Heart left ventricle (tissue), 16 donors: ENCODE measurements at regions not wholly inside any gene's neighbourhood (a gene's known extent, or its start where the extent isn't known, plus 50 kb on each side); places are given as distances from the start of the nearest gene placed in this dataset.

Experiments used
- ATAC-seq, 4 donors: fragments of 200-7000 bp; cut with Tn5 transposase; one replicate each; pipeline ENCODE4 v1.9.1; 2020 to 2022; ENCODE audit warnings: moderate library complexity in 4 of 4, mild to moderate bottlenecking in 3 of 4, moderate number of reproducible peaks in 1 of 4
- DNase-seq, 5 donors: peaks; one replicate each; pipeline ENCODE4 v3.0.0-alpha.2; 2020
- H3K27ac ChIP-seq, 12 donors: fragments of 200-600 bp; sonication (generic) in 4 of 12; one replicate each; pipeline versions ENCODE4 v1.5.0 to v1.8.0; 2016 to 2022; ENCODE audit warnings: mild to moderate bottlenecking in 2 of 12
- H3K27me3 ChIP-seq, 9 donors: fragments of 200-600 bp; sonication (generic) in 2 of 9; one replicate each; pipeline versions ENCODE4 v1.5.1 to v1.8.0; 2016 to 2022; ENCODE audit warnings: mild to moderate bottlenecking in 3 of 9
- H3K36me3 ChIP-seq, 9 donors: fragments of 200-600 bp; sonication (generic) in 2 of 9; one replicate each; pipeline versions ENCODE4 v1.5.0 to v1.8.0; 2018 to 2022; ENCODE audit warnings: mild to moderate bottlenecking in 2 of 9
- H3K4me1 ChIP-seq, 12 donors: fragments of 200-600 bp; sonication (generic) in 4 of 12; one replicate each; pipeline versions ENCODE4 v1.5.0 to v1.8.0; 2016 to 2022; ENCODE audit warnings: mild to moderate bottlenecking in 3 of 12
- H3K4me3 ChIP-seq, 12 donors: fragments of 200-600 bp; sonication (generic) in 4 of 12; one replicate each; pipeline versions ENCODE4 v1.5.0 to v1.8.0; 2017 to 2022; ENCODE audit warnings: mild to moderate bottlenecking in 9 of 12, moderate library complexity in 4 of 12
- H3K9me3 ChIP-seq, 12 donors: fragments of 200-600 bp; sonication (generic) in 4 of 12; one replicate each; pipeline versions ENCODE4 v1.5.0 to v1.8.0; 2016 to 2022; ENCODE audit warnings: mild to moderate bottlenecking in 1 of 12
- POLR2A ChIP-seq, 2 donors: fragments of 450-650 bp; IDR thresholded peaks; one replicate each; pipeline ENCODE4 v1.6.1; 2017; ENCODE audit warnings: antibody characterized with exemption in 2 of 2, mild to moderate bottlenecking in 2 of 2, moderate library complexity in 2 of 2
- WGBS, 4 donors: extraction: QIAGEN DNeasy Blood & Tissue Kit in 2 of 4; methylation state at CpG; one replicate each; pipeline versions ENCODE4 v1.1.5 to v1.1.7; 2013 to 2018; 5-methylcytosine and 5-hydroxymethylcytosine counted together
- intact Hi-C, 10 donors: fragments of 100-400 bp; cut with DNase I; formaldehyde crosslinking; loops; one replicate each; pipeline versions ENCODE4 v1.11.1 to v1.14.2; 2022
- TF ChIP-seq, protein P1 (sequence below), 12 donors: fragments of 200-600 bp; sonication (generic) in 4 of 12; IDR thresholded peaks; one replicate each; pipeline versions ENCODE4 v1.5.0 to v1.8.0; 2018 to 2022; ENCODE audit warnings: antibody characterized with exemption in 12 of 12, mild to moderate bottlenecking in 5 of 12
- donor health status: ischemic (EF 13 %, LVEDD 7.1; RV severe dilation, severe dysfunction).
- donor health status: healthy with polysubstance abuse.
- donor health status: DM: no; HTN: yes; CAD: no.
- donor health status: DM: no; HTN: no; CAD: no.
- donor health status: ischemic (EF 25% LVEDD 6.9; RV normal size, moderate dysfunction).
- donor health status: ischemic (EF 25% LVEDD 5.7; RV mildly dilated, moderate dysfunction).
- donor health status: healthy.
- donor health status: DM: yes; HTN: yes; CAD: no.
- donor health status: ischemic (EF 35%, LVEDD 5.7; RV mildly dilated, moderate dysfunction).
- donor health status: nonischemic (EF 11% LVEDD 7.7; RV severe dilation, severe dysfunction).
- donor health status: DM: yes; HTN: yes; CAD: no.
- donor health status: PGD.
- donor health status: ischemic (EF 29% LVEDD 5.4; RV normal size, mild dysfunction).
- donor health status: nonischemic (EF 23%, LVEDD 6.1; RV moderate dilation, normal function).

DNA sequence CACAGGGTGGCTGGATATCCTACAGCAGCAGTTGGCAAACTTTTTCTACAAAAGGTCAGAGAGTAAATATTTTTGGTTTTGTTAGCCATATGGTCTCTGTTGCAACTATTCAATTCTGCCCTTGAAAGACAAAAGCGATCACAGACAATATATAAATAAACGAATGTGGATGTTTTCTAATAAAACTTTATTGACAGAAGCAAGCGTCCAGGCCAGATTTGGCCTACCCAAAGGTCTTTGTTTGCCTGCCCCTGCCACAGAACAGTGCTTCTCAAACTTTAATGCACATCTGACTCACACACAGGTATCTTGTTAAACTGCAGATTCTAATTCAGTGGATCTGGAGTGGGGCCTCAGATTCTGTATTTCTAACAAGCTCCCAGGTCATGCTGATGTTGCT lies 621.4 kb upstream of the DIPK2B start:
- Histone ChIP-seq H3K4me3 (no peak overlapping the region), H3K27ac (no peak overlapping the region), H3K27me3 (peaks cover 0 to 20% (median 0%) of the 10 kb centered on the region in 9 donors), H3K4me1 (no peaks in the 10 kb centered on the region), H3K36me3 (no peaks in the 10 kb centered on the region), H3K9me3 (no peaks in the 10 kb centered on the region)
- intact Hi-C loops: no loop called here
- WGBS, 4 donors: 80 to 97% (median 90%) methylated on average over 3 of the region's 3 CpGs
- ATAC-seq (no peak), DNase-seq (no peak)
- TF ChIP-seq POLR2A (IDR thresholded peaks at IDR 0.05): no peak
- TF ChIP-seq, protein P1, sequence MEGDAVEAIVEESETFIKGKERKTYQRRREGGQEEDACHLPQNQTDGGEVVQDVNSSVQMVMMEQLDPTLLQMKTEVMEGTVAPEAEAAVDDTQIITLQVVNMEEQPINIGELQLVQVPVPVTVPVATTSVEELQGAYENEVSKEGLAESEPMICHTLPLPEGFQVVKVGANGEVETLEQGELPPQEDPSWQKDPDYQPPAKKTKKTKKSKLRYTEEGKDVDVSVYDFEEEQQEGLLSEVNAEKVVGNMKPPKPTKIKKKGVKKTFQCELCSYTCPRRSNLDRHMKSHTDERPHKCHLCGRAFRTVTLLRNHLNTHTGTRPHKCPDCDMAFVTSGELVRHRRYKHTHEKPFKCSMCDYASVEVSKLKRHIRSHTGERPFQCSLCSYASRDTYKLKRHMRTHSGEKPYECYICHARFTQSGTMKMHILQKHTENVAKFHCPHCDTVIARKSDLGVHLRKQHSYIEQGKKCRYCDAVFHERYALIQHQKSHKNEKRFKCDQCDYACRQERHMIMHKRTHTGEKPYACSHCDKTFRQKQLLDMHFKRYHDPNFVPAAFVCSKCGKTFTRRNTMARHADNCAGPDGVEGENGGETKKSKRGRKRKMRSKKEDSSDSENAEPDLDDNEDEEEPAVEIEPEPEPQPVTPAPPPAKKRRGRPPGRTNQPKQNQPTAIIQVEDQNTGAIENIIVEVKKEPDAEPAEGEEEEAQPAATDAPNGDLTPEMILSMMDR (IDR thresholded peaks at IDR 0.05): no peak

DNA sequence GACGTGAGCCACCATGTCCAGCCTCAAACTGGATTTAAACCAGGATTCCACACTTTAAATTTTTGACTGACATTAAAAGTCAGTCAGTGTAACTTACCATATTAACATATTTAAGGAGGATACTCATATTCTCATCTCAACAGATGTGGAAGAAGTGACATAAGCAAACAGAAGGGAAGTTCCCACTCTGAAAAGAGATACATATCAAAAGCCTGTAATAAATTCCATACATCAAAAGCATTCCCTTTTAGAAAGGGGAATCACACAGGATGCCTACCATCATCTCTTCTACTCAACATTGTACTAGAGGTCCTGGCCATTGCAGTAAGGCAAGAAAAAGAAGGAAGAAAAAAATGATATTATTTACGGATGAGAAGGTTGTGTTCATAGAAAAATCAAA lies 618.2 kb upstream of the DIPK2B start:
- H3K36me3 ChIP-seq: no peaks in the 10 kb centered on the region
- TF ChIP-seq, protein P1 (IDR thresholded peaks at IDR 0.05): no peak
- no peak for TF ChIP-seq POLR2A (IDR thresholded peaks at IDR 0.05)
- no peak for ATAC-seq
- H3K9me3 ChIP-seq: no peaks in the 10 kb centered on the region
- intact Hi-C loops: no loop called here
- no peak overlapping the region for H3K27ac ChIP-seq
- 64 to 96% (median 87%) methylated on average over 2 of the region's 2 CpGs for WGBS, 4 donors
- no peaks in the 10 kb centered on the region for H3K4me1 ChIP-seq
- peaks cover 0 to 11% (median 0%) of the 10 kb centered on the region in 9 donors for H3K27me3 ChIP-seq
- no peak overlapping the region for H3K4me3 ChIP-seq
- DNase-seq: no peak

DNA sequence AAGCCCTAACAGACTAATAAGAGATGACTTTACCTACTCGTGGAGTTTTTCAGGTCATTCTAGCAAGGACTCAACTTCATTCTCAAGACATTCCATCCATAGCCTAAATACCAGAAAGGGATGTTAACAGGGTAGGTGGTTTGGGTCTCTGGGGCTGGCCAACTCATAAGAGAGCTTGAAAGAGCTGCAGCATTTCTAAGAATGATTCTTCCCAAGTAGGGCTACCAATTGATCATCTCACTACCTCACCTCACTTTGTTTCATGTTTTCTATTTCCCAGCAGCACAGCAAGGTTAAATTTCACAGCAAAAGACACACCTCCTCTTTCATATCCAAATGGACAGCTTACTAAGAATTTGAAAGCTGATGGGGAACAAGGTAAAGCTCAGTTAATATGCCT lies 614.8 kb upstream of the DIPK2B start:
- no peak overlapping the region for H3K4me3 ChIP-seq
- DNase-seq: no peak
- no peak overlapping the region for H3K27ac ChIP-seq
- TF ChIP-seq, protein P1 (IDR thresholded peaks at IDR 0.05): no peak
- no peak for TF ChIP-seq POLR2A (IDR thresholded peaks at IDR 0.05)
- no peaks in the 10 kb centered on the region for H3K9me3 ChIP-seq
- H3K27me3 ChIP-seq: peaks cover 0 to 4% (median 0%) of the 10 kb centered on the region in 9 donors
- no peak for ATAC-seq
- H3K36me3 ChIP-seq: no peaks in the 10 kb centered on the region
- 42 to 80% (median 64%) methylated on average over 1 of the region's 1 CpG for WGBS, 4 donors
- no peaks in the 10 kb centered on the region for H3K4me1 ChIP-seq
- intact Hi-C loops: no loop called here

DNA sequence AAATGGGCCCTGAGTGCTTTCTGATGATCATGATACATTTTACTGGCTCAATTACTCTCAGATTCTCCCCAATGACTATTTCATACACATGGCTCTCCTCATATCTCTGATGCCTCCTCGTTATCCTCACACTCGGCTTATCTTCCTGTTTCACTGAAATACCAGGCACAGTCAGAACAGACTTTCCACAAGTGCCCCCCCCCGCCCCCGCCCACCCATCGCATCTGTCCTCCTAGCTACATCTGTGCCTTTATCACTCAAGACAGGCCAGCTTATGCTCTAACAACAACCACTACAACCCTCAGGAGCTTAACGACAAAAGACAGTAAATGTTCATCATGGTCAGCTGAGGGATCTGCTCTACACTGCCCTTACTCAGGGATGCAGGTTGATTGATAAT lies 610.6 kb upstream of the DIPK2B start:
- intact Hi-C loops: no loop called here
- Histone ChIP-seq H3K27me3 (peaks cover 0 to 18% (median 0%) of the 10 kb centered on the region in 9 donors), H3K27ac (no peak overlapping the region), H3K36me3 (no peaks in the 10 kb centered on the region), H3K4me1 (peaks cover 0 to 14% (median 0%) of the 10 kb centered on the region in 12 donors), H3K9me3 (no peaks in the 10 kb centered on the region), H3K4me3 (no peak overlapping the region)
- 45 to 76% (median 62%) methylated on average over 6 of the region's 6 CpGs for WGBS, 4 donors
- TF ChIP-seq, protein P1 (IDR thresholded peaks at IDR 0.05): no peak
- no peak for TF ChIP-seq POLR2A (IDR thresholded peaks at IDR 0.05)
- DNase-seq: no peak
- ATAC-seq: no peak
